HL-60 (cell line): ENCODE measurements at regions not wholly inside any gene's neighbourhood (a gene's known extent, or its start where the extent isn't known, plus 50 kb on each side); places are given as distances from the start of the nearest gene placed in this dataset.

ENCODE experiments used
- GABPA ChIP-seq: IDR thresholded peaks from 2 replicates; pipeline ENCODE4 v1.6.1; 2012; ENCODE audit warnings: low read depth
- POLR2AphosphoS5 ChIP-seq: IDR thresholded peaks from 2 replicates; pipeline ENCODE4 v1.6.1; 2012; ENCODE audit warnings: low read depth
- SPI1 ChIP-seq: IDR thresholded peaks from 2 replicates; pipeline ENCODE4 v1.6.1; 2012; ENCODE audit warnings: low read depth, mild to moderate bottlenecking, borderline replicate concordance
- TF ChIP-seq, protein P1 (sequence below): IDR thresholded peaks from one replicate; pipeline ENCODE4 v1.5.1; 2011; ENCODE audit warnings: low read length, control low read depth, inconsistent platforms; ENCODE audit not compliant: insufficient read depth
- TF ChIP-seq, protein P2 (sequence below): IDR thresholded peaks from 2 replicates; pipeline ENCODE4 v1.6.1; 2012; ENCODE audit warnings: low read depth; ENCODE audit not compliant: insufficient replicate concordance

DNA sequence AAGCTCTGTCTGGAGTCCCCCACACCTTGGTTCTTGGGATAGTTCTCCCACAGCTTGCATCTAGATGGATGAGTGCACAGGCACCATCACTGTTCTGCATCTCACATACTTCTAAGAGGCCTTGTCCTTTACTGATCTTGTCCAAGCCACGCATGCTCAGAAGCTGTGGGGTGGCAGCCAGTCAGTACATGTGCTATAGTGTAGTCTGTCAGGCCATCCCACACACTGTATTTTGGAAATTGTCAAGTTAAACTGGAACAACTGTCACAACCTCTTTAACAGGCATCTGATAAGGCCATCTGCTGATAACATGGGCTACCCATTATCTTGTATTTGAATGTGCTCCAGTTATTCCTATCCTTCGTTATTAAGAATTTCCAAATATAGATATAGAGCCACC is 296.5 kb upstream of the AZI2 start:
- TF ChIP-seq POLR2AphosphoS5, result no peak
- TF ChIP-seq GABPA, result no peak
- TF ChIP-seq, protein P1, sequence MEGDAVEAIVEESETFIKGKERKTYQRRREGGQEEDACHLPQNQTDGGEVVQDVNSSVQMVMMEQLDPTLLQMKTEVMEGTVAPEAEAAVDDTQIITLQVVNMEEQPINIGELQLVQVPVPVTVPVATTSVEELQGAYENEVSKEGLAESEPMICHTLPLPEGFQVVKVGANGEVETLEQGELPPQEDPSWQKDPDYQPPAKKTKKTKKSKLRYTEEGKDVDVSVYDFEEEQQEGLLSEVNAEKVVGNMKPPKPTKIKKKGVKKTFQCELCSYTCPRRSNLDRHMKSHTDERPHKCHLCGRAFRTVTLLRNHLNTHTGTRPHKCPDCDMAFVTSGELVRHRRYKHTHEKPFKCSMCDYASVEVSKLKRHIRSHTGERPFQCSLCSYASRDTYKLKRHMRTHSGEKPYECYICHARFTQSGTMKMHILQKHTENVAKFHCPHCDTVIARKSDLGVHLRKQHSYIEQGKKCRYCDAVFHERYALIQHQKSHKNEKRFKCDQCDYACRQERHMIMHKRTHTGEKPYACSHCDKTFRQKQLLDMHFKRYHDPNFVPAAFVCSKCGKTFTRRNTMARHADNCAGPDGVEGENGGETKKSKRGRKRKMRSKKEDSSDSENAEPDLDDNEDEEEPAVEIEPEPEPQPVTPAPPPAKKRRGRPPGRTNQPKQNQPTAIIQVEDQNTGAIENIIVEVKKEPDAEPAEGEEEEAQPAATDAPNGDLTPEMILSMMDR, result no peak
- TF ChIP-seq SPI1, result no peak
- TF ChIP-seq, protein P2, sequence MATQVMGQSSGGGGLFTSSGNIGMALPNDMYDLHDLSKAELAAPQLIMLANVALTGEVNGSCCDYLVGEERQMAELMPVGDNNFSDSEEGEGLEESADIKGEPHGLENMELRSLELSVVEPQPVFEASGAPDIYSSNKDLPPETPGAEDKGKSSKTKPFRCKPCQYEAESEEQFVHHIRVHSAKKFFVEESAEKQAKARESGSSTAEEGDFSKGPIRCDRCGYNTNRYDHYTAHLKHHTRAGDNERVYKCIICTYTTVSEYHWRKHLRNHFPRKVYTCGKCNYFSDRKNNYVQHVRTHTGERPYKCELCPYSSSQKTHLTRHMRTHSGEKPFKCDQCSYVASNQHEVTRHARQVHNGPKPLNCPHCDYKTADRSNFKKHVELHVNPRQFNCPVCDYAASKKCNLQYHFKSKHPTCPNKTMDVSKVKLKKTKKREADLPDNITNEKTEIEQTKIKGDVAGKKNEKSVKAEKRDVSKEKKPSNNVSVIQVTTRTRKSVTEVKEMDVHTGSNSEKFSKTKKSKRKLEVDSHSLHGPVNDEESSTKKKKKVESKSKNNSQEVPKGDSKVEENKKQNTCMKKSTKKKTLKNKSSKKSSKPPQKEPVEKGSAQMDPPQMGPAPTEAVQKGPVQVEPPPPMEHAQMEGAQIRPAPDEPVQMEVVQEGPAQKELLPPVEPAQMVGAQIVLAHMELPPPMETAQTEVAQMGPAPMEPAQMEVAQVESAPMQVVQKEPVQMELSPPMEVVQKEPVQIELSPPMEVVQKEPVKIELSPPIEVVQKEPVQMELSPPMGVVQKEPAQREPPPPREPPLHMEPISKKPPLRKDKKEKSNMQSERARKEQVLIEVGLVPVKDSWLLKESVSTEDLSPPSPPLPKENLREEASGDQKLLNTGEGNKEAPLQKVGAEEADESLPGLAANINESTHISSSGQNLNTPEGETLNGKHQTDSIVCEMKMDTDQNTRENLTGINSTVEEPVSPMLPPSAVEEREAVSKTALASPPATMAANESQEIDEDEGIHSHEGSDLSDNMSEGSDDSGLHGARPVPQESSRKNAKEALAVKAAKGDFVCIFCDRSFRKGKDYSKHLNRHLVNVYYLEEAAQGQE, result no peak
